ENCODE measurements at regions not wholly inside any gene's neighbourhood (a gene's known extent, or its start where the extent isn't known, plus 50 kb on each side); places are given as distances from the start of the nearest gene placed in this dataset.

DNA sequence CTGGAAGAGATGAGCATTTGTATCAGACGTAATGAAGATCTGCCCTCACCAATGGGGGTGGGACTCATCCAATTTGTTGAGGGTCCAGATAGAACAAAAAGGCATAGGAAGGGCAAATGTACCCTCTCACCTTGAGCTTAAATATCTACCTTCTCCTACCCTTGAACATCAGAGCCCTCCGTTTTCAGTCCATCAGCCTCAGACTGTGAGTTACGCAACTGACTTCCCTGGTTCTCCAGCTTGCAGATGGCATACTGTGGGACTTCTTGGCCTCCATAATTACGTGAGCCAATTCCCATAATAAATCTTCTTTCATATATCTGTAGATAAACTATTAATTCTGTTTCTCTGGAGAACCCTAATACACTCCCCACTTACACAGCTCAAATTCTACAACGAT lies 56.5 kb upstream of the GUCY1A1 start:
- ATAC-seq (no peak), DNase-seq (no peak)
- Histone ChIP-seq H3K4me1 (ENCODE audit: low read depth) (no peaks in the 10 kb centered on the region), H3K4me3 (no peak overlapping the region), H3K9me3 (no peaks in the 10 kb centered on the region), H3K36me3 (ENCODE audit: low read depth) (no peaks in the 10 kb centered on the region)
- intact Hi-C loops (cut with DNase I, micrococcal nuclease), result no loop called here
- TF ChIP-seq, protein P1, sequence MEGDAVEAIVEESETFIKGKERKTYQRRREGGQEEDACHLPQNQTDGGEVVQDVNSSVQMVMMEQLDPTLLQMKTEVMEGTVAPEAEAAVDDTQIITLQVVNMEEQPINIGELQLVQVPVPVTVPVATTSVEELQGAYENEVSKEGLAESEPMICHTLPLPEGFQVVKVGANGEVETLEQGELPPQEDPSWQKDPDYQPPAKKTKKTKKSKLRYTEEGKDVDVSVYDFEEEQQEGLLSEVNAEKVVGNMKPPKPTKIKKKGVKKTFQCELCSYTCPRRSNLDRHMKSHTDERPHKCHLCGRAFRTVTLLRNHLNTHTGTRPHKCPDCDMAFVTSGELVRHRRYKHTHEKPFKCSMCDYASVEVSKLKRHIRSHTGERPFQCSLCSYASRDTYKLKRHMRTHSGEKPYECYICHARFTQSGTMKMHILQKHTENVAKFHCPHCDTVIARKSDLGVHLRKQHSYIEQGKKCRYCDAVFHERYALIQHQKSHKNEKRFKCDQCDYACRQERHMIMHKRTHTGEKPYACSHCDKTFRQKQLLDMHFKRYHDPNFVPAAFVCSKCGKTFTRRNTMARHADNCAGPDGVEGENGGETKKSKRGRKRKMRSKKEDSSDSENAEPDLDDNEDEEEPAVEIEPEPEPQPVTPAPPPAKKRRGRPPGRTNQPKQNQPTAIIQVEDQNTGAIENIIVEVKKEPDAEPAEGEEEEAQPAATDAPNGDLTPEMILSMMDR (IDR thresholded peaks at IDR 0.05), result no peak

DNA sequence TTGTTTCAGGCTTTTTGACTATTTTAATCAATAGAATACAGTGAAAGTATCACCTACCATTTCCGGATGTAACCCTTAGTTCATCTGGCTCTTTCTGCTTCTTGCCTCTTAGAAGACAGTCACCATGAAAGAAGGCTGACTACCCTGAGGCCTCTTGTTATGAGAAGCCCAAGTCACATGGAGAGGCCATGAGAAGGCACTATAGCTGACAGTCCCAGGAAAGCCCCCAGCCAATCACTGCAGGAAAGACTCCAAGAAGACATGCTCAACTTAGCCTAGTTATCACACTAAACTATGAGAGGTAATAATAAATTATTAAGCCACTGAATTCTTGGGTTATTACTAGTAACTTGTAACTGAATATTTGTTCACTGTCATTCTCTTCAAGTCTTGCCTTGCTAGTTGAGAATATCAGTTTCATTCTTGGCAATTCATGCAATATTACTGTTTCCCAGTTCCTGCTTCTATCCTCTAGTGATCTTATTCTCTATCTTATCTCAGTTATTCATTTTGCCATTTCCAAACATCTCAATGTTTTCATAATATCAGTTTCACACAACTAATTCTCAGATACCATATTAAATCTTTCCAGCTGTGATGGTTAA lies 57.1 kb upstream of the GUCY1A1 start:
- no peak for ATAC-seq
- Histone ChIP-seq H3K4me3 (no peak overlapping the region), H3K36me3 (ENCODE audit: low read depth) (no peaks in the 10 kb centered on the region)

DNA sequence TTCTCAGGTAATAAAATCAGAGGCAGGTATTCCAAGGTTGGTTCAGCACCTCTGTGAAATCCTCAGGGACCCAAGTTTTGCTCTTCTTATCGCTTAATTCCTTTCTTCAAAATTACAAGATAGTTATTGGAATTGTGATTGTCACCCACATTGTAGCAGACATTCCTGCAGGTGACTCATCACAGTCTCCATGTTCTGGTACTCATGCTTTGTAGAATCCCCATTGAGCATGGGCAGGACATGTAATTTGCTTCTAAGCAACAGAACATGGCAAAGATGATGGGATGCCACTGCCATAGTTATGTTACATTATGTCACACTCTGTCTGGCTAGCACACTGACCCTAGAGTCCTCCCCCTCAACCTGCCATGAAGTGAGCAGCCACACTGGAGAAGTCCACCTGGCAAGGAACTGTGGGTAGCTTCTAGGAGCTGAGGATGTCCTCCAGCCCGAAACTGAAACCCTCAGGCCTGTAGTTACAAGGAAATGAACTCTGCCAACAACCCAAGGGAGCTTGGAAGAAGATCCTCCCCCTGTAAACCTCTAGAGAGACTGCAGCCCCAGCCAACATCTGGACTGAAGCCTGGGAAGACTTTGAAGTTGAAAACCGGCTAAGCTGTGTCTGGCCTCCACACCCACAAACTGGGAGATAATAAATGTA lies 58.3 kb upstream of the GUCY1A1 start:
- no peak for ATAC-seq
- DNase-seq, result no peak
- intact Hi-C loops (cut with DNase I, micrococcal nuclease), result no loop called here
- Histone ChIP-seq H3K4me1 (ENCODE audit: low read depth) (no peaks in the 10 kb centered on the region), H3K36me3 (ENCODE audit: low read depth) (no peaks in the 10 kb centered on the region), H3K9me3 (no peaks in the 10 kb centered on the region), H3K4me3 (no peak overlapping the region)
- TF ChIP-seq, protein P1 (IDR thresholded peaks at IDR 0.05), result no peak

More for the DNA sequence above, 57.1 kb upstream of the GUCY1A1 start:
- no peak for DNase-seq
- H3K4me1 ChIP-seq (ENCODE audit: low read depth), result no peaks in the 10 kb centered on the region
- intact Hi-C loops (cut with DNase I, micrococcal nuclease), result no loop called here
- H3K9me3 ChIP-seq, result no peaks in the 10 kb centered on the region
- TF ChIP-seq, protein P1 (IDR thresholded peaks at IDR 0.05), result no peak

DNA sequence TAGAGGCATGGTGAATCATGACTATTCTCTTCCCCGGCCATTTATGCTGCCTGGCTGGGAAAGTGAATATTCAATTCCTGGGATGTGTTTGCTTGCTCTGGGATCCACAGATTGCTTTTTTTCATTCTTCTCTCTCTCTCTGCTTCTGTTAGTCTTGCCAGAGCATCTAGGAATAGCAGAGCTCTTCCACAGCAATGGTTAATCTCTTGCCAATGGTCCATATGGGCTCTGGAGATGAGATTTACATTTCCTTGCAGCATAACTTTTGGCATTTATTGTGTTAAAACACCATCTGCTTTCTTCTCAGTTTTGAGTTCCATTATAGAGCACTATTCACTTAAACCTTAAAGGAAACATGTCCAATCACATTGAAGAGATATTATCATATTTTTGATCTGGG lies 59.2 kb upstream of the GUCY1A1 start:
- no peak for DNase-seq
- ATAC-seq, result no peak
- intact Hi-C loops (cut with DNase I, micrococcal nuclease), result no loop called here
- no peaks in the 10 kb centered on the region for H3K4me1 ChIP-seq (ENCODE audit: low read depth)
- TF ChIP-seq, protein P1 (IDR thresholded peaks at IDR 0.05), result no peak
- no peaks in the 10 kb centered on the region for H3K9me3 ChIP-seq
- H3K4me3 ChIP-seq, result no peak overlapping the region
- no peaks in the 10 kb centered on the region for H3K36me3 ChIP-seq (ENCODE audit: low read depth)

DNA sequence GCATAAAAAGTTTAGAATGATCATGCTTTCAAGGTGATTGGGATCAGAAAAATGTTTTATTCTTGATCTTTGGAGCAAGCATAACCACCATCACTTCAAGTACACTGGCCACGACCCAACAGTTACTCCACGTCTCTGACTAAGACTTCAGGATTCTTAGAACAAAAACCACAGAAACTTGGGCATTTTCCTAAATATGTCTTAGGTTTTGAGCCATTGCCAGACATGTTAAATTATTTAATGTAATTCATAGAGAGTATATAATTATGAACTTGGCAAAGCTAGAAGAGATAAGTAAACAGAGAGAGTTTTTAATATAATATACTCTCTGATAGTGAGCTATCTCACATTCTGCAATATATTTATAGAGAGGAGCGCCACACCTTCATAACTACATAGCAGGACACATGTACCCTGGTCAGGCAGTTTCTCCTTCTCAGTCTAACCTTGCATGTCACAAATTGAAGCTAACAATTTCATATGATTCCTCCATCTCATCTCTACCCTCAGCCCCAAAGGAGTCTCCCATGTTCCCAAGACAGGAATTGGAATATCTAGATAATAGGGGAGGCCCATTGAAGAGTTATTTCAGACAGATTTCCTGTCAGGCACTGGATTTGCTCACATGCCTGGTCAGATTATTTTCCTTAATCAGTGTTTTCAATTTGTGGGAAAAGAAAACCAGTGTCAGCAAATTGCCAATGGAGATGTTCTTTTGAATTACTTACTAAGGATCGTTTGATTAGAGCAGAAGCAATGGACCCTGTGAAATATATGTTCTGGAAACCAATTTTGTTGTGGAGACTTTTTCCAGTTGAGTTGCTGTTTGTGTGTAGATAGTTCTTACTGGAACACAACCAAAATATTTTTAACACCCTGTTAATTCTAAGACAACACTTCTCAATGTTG lies 61.7 kb upstream of the GUCY1A1 start:
- DNase-seq, result no peak
- intact Hi-C loops (cut with DNase I, micrococcal nuclease), result no loop called here
- no peak for ATAC-seq
- no peaks in the 10 kb centered on the region for H3K9me3 ChIP-seq
- no peak overlapping the region for H3K4me3 ChIP-seq
- no peaks in the 10 kb centered on the region for H3K4me1 ChIP-seq (ENCODE audit: low read depth)
- TF ChIP-seq, protein P1 (IDR thresholded peaks at IDR 0.05), result no peak
- H3K36me3 ChIP-seq (ENCODE audit: low read depth), result no peaks in the 10 kb centered on the region

Measured in mucosa of descending colon (tissue), 3 donors.